Bronchial epithelial cell (primary cell): ENCODE measurements at regions not wholly inside any gene's neighbourhood (a gene's known extent, or its start where the extent isn't known, plus 50 kb on each side); places are given as distances from the start of the nearest gene placed in this dataset.
A peak's percentile ranks its signal among the peaks of the same experiment; 100 is the strongest.

Source experiments
- DNase-seq: peaks from one replicate; pipeline ENCODE4 v3.0.0-alpha.2; 2010; ENCODE audit warnings: low read depth
- FAIRE-seq: peaks from 2 replicates; lab custom pipeline; 2011; peaks lifted over from hg19 to GRCh38; lab: Jason Lieb, UNC
- H3K27me3 ChIP-seq: 2 replicates; pipeline ENCODE4 v1.5.1; 2011; ENCODE audit warnings: low read length; ENCODE audit not compliant: control insufficient read depth, insufficient read depth
- H3K36me3 ChIP-seq: 2 replicates; pipeline ENCODE4 v1.5.1; 2011; ENCODE audit warnings: low read length; ENCODE audit not compliant: control insufficient read depth, insufficient read depth
- H3K4me3 ChIP-seq: 2 replicates; pipeline ENCODE4 v1.5.1; 2011; ENCODE audit warnings: mild to moderate bottlenecking, low read depth, low read length, control low read depth
- CTCF ChIP-seq: IDR thresholded peaks from 2 replicates; pipeline ENCODE4 v1.5.1; 2011; ENCODE audit warnings: mild to moderate bottlenecking, moderate library complexity, low read length, control low read depth, inconsistent platforms; ENCODE audit not compliant: insufficient read depth, severe bottlenecking

GRCh38 chr12:77767335-77767734 lies 63.4 kb upstream of the NAV3 start:
- DNase-seq (no peak), FAIRE-seq (no peak)
- no peak for TF ChIP-seq CTCF
- peaks cover 2% of the 10 kb centered on the region for H3K27me3 ChIP-seq
- no peak overlapping the region for H3K4me3 ChIP-seq
- no peaks in the 10 kb centered on the region for H3K36me3 ChIP-seq

GRCh38 chr12:77766224-77766623 lies 64.5 kb upstream of the NAV3 start:
- peaks cover 2% of the 10 kb centered on the region for H3K27me3 ChIP-seq
- TF ChIP-seq CTCF = no peak
- no peak overlapping the region for H3K4me3 ChIP-seq
- DNase-seq (no peak), FAIRE-seq (no peak)
- H3K36me3 ChIP-seq = no peaks in the 10 kb centered on the region

- TF ChIP-seq CTCF = no peak
- FAIRE-seq (no peak), DNase-seq (no peak)
- H3K36me3 ChIP-seq = no peaks in the 10 kb centered on the region
- no peak overlapping the region for H3K4me3 ChIP-seq
- H3K27me3 ChIP-seq = peaks cover 2% of the 10 kb centered on the region
Measured at GRCh38 chr12:77761286-77761685, 69.4 kb upstream of the NAV3 start.

GRCh38 chr12:77760271-77761025 lies 70.2 kb upstream of the NAV3 start:
- Histone ChIP-seq H3K4me3 (no peak overlapping the region), H3K36me3 (no peaks in the 10 kb centered on the region), H3K27me3 (peaks cover 2% of the 10 kb centered on the region)
- DNase-seq = no peak
- FAIRE-seq = peak; percentile 66
- TF ChIP-seq CTCF = no peak

GRCh38 chr12:77754086-77754485 lies 76.6 kb upstream of the NAV3 start:
- Histone ChIP-seq H3K4me3 (no peak overlapping the region), H3K27me3 (peaks cover 5% of the 10 kb centered on the region), H3K36me3 (no peaks in the 10 kb centered on the region)
- TF ChIP-seq CTCF = no peak
- DNase-seq (no peak), FAIRE-seq (no peak)

GRCh38 chr12:77751939-77752338 lies 78.8 kb upstream of the NAV3 start:
- H3K4me3 ChIP-seq = no peak overlapping the region
- peaks cover 2% of the 10 kb centered on the region for H3K27me3 ChIP-seq
- no peak for TF ChIP-seq CTCF
- FAIRE-seq = no peak
- no peak for DNase-seq
- no peaks in the 10 kb centered on the region for H3K36me3 ChIP-seq
